Duodenal mucosa (tissue), 2 donors: ENCODE measurements at regions not wholly inside any gene's neighbourhood (a gene's known extent, or its start where the extent isn't known, plus 50 kb on each side); places are given as distances from the start of the nearest gene placed in this dataset.
A peak's percentile ranks its signal among the peaks of the same experiment; 100 is the strongest.

Experiments used
- H3K27ac ChIP-seq: one replicate; pipeline ENCODE4 v1.7.0; 2013; ENCODE audit warnings: low read depth, low read length
- H3K27me3 ChIP-seq, 2 donors: one replicate each; pipeline ENCODE4 v1.7.0; 2013; ENCODE audit warnings: low read length in 2 of 2, control low read depth in 1 of 2; ENCODE audit not compliant: insufficient read depth in 2 of 2, control insufficient read depth in 1 of 2
- H3K36me3 ChIP-seq, 2 donors: one replicate each; pipeline ENCODE4 v1.7.0; 2013; ENCODE audit warnings: low read length in 2 of 2, control low read depth in 1 of 2; ENCODE audit not compliant: insufficient read depth in 2 of 2, control insufficient read depth in 1 of 2
- H3K4me1 ChIP-seq, 2 donors: one replicate each; pipeline ENCODE4 v1.7.0; 2013; ENCODE audit warnings: low read length in 2 of 2, control low read depth in 1 of 2; ENCODE audit not compliant: insufficient read depth in 2 of 2, control insufficient read depth in 1 of 2
- H3K4me3 ChIP-seq, 2 donors: one replicate each; pipeline ENCODE4 v1.7.0; 2013; ENCODE audit warnings: low read length in 2 of 2, low read depth in 1 of 2
- H3K9ac ChIP-seq, 2 donors: one replicate each; pipeline ENCODE4 v1.7.0; 2013; ENCODE audit warnings: low read length in 2 of 2, low read depth in 1 of 2
- H3K9me3 ChIP-seq, 2 donors: one replicate each; pipeline ENCODE4 v1.7.0; 2013; ENCODE audit warnings: low read length in 2 of 2, control low read depth in 1 of 2; ENCODE audit not compliant: control insufficient read depth in 1 of 2

GRCh38 chr2:16615687-16616615 is 49.7 kb downstream of the CYRIA start:
- no peak overlapping the region for H3K4me3 ChIP-seq
- H3K27me3 ChIP-seq = no peaks in the 10 kb centered on the region
- no peaks in the 10 kb centered on the region for H3K9me3 ChIP-seq
- no peak overlapping the region for H3K27ac ChIP-seq
- no peak overlapping the region for H3K9ac ChIP-seq
- peaks cover 23 to 28% of the 10 kb centered on the region in 2 donors for H3K4me1 ChIP-seq
- H3K36me3 ChIP-seq = no peaks in the 10 kb centered on the region

- H3K36me3 ChIP-seq = no peaks in the 10 kb centered on the region
- no peaks in the 10 kb centered on the region for H3K27me3 ChIP-seq
- H3K4me3 ChIP-seq = no peak overlapping the region
- H3K9me3 ChIP-seq = no peaks in the 10 kb centered on the region
- H3K9ac ChIP-seq = no peak overlapping the region
- H3K27ac ChIP-seq = no peak overlapping the region
- peaks cover 23 to 28% of the 10 kb centered on the region in 2 donors for H3K4me1 ChIP-seq
Observed at GRCh38 chr2:16615246-16615645, 50.4 kb downstream of the CYRIA start.

GRCh38 chr2:16614314-16614860 is 51.2 kb downstream of the CYRIA start:
- H3K27me3 ChIP-seq = no peaks in the 10 kb centered on the region
- peaks cover 23 to 28% of the 10 kb centered on the region in 2 donors for H3K4me1 ChIP-seq
- H3K27ac ChIP-seq = no peak overlapping the region

GRCh38 chr2:16613539-16614011 is 52.1 kb downstream of the CYRIA start:
- no peak overlapping the region for H3K4me3 ChIP-seq
- no peaks in the 10 kb centered on the region for H3K36me3 ChIP-seq
- H3K9me3 ChIP-seq = no peaks in the 10 kb centered on the region
- no peak overlapping the region for H3K27ac ChIP-seq
- H3K4me1 ChIP-seq = peaks cover 28% of the 10 kb centered on the region in 2 donors
- H3K27me3 ChIP-seq = no peaks in the 10 kb centered on the region
- H3K9ac ChIP-seq = no peak overlapping the region

More at GRCh38 chr2:16614314-16614860, 51.2 kb downstream of the CYRIA start:
- no peaks in the 10 kb centered on the region for H3K36me3 ChIP-seq
- H3K9me3 ChIP-seq = no peaks in the 10 kb centered on the region
- no peak overlapping the region for H3K9ac ChIP-seq
- no peak overlapping the region for H3K4me3 ChIP-seq

- no peaks in the 10 kb centered on the region for H3K9me3 ChIP-seq
- H3K4me3 ChIP-seq = no peak overlapping the region
- peaks cover 26 to 27% of the 10 kb centered on the region in 2 donors for H3K4me1 ChIP-seq
- no peaks in the 10 kb centered on the region for H3K27me3 ChIP-seq
- H3K9ac ChIP-seq = no peak overlapping the region
- no peaks in the 10 kb centered on the region for H3K36me3 ChIP-seq
- no peak overlapping the region for H3K27ac ChIP-seq
Observed at GRCh38 chr2:16612490-16612889, 53.1 kb downstream of the CYRIA start.

- Histone ChIP-seq H3K4me1 (peaks cover 15 to 19% of the 10 kb centered on the region in 2 donors), H3K9me3 (no peaks in the 10 kb centered on the region), H3K27me3 (no peaks in the 10 kb centered on the region), H3K27ac (no peak overlapping the region), H3K4me3 (no peak overlapping the region), H3K36me3 (no peaks in the 10 kb centered on the region), H3K9ac (no peak overlapping the region)
Observed at GRCh38 chr2:16609786-16610185, 55.8 kb downstream of the CYRIA start.

- Histone ChIP-seq H3K27ac (no peak overlapping the region), H3K4me3 (peak overlapping the region; percentile 58 to 91), H3K27me3 (no peaks in the 10 kb centered on the region), H3K9me3 (no peaks in the 10 kb centered on the region), H3K4me1 (peaks cover 7 to 12% of the 10 kb centered on the region in 2 donors), H3K9ac (peak overlapping the region in 1 of 2 donors; percentile 20), H3K36me3 (no peaks in the 10 kb centered on the region)
Observed at GRCh38 chr2:16608661-16609643, 56.7 kb downstream of the CYRIA start.

- H3K4me1 ChIP-seq = peaks cover 0 to 6% of the 10 kb centered on the region in 2 donors
- H3K9me3 ChIP-seq = no peaks in the 10 kb centered on the region
- H3K36me3 ChIP-seq = no peaks in the 10 kb centered on the region
- H3K27me3 ChIP-seq = no peaks in the 10 kb centered on the region
- H3K9ac ChIP-seq = no peak overlapping the region
- H3K4me3 ChIP-seq = no peak overlapping the region
- no peak overlapping the region for H3K27ac ChIP-seq
Observed at GRCh38 chr2:16607301-16607700, 58.3 kb downstream of the CYRIA start.

- Histone ChIP-seq H3K27me3 (no peaks in the 10 kb centered on the region), H3K9ac (no peak overlapping the region), H3K4me1 (peaks cover 0 to 6% of the 10 kb centered on the region in 2 donors), H3K9me3 (no peaks in the 10 kb centered on the region), H3K4me3 (no peak overlapping the region), H3K36me3 (no peaks in the 10 kb centered on the region), H3K27ac (no peak overlapping the region)
Observed at GRCh38 chr2:16604236-16604635, 61.4 kb downstream of the CYRIA start.
